Activated CD8-positive, alpha-beta T cell treated with anti-CD3 and anti-CD28 coated beads for 36 hours (primary cell): ENCODE measurements at regions not wholly inside any gene's neighbourhood (a gene's known extent, or its start where the extent isn't known, plus 50 kb on each side); places are given as distances from the start of the nearest gene placed in this dataset.
"Not testable (repeated sequence)": the region's sequence is repeated elsewhere in the genome, so short reads cannot be mapped to it uniquely, and the experiment has no call there.

Experiments used
- ATAC-seq: fragments of 200-7000 bp; cut with Tn5 transposase; one replicate; pipeline ENCODE4 v1.10.0; 2021; ENCODE audit warnings: mild to moderate bottlenecking, moderate library complexity
- CTCF ChIA-PET: fragments of 350-600 bp; sonication (Branson Sonifier 250); formaldehyde crosslinking; loops from one replicate; lab custom pipeline; 2021; ENCODE audit warnings: antibody characterized with exemption; lab: Charles Lee
- POLR2A ChIA-PET: fragments of 350-600 bp; sonication (Branson Sonifier 250); formaldehyde crosslinking; loops from one replicate; lab custom pipeline; 2021; ENCODE audit warnings: antibody characterized with exemption; lab: Charles Lee
- DNase-seq: peaks from one replicate; pipeline ENCODE4 v3.0.0-alpha.2; 2020
- H3K27ac Mint-ChIP-seq: one replicate; pipeline ENCODE4 v1.8.0; 2021; ENCODE audit warnings: mild to moderate bottlenecking, mixed read lengths
- H3K27me3 Mint-ChIP-seq: one replicate; pipeline ENCODE4 v1.8.0; 2021; ENCODE audit warnings: mixed read lengths
- H3K36me3 Mint-ChIP-seq: one replicate; pipeline ENCODE4 v1.8.0; 2021; ENCODE audit warnings: low read depth, mixed read lengths
- H3K4me1 Mint-ChIP-seq: one replicate; pipeline ENCODE4 v1.8.0; 2021; ENCODE audit warnings: low read depth, mixed read lengths
- H3K4me3 Mint-ChIP-seq: one replicate; pipeline ENCODE4 v1.8.0; 2021; ENCODE audit warnings: mild to moderate bottlenecking, moderate library complexity, mixed read lengths
- H3K9me3 Mint-ChIP-seq: one replicate; pipeline ENCODE4 v1.8.0; 2021; ENCODE audit warnings: mixed read lengths
- intact Hi-C: fragments of 100-400 bp; cut with micrococcal nuclease; formaldehyde crosslinking; loops from one replicate; pipeline ENCODE4 v1.10.0; 2022
- TF ChIP-seq, protein P1 (sequence below): fragments of 200-600 bp; IDR thresholded peaks from one replicate; pipeline ENCODE4 v1.8.0; 2022; ENCODE audit warnings: antibody characterized with exemption, mild to moderate bottlenecking

DNA sequence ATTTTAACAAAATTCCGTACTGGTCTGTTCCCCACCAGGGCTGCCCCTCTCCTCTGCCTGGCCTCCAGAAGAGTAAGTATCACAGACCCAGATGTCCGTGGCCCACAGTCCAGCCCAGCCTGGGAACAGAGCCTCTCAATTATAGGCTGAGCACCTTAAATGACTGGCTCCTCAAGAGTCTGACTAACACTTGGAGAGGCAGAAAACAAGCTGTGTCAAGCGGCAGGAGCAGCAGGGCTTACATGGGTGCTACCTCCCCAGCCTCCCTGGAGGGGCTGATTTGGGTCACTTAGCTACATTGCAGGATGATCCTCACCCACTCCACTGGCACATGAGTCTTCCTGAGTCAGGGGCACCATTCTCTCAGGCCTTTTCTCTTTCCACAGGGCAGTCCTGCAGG lies 209.7 kb downstream of the COPRS start:
- TF ChIP-seq, protein P1, sequence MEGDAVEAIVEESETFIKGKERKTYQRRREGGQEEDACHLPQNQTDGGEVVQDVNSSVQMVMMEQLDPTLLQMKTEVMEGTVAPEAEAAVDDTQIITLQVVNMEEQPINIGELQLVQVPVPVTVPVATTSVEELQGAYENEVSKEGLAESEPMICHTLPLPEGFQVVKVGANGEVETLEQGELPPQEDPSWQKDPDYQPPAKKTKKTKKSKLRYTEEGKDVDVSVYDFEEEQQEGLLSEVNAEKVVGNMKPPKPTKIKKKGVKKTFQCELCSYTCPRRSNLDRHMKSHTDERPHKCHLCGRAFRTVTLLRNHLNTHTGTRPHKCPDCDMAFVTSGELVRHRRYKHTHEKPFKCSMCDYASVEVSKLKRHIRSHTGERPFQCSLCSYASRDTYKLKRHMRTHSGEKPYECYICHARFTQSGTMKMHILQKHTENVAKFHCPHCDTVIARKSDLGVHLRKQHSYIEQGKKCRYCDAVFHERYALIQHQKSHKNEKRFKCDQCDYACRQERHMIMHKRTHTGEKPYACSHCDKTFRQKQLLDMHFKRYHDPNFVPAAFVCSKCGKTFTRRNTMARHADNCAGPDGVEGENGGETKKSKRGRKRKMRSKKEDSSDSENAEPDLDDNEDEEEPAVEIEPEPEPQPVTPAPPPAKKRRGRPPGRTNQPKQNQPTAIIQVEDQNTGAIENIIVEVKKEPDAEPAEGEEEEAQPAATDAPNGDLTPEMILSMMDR = no peak
- Mint-ChIP-seq H3K4me3 (no peak overlapping the region), H3K4me1 (no peaks in the 10 kb centered on the region), H3K27ac (no peak overlapping the region), H3K9me3 (peaks cover 6% of the 10 kb centered on the region), H3K27me3 (peaks cover 2% of the 10 kb centered on the region), H3K36me3 (no peaks in the 10 kb centered on the region)
- ChIA-PET POLR2A (no interaction called here), CTCF (no interaction called here)
- intact Hi-C loops = no loop called here
- DNase-seq (no peak), ATAC-seq (no peak)

DNA sequence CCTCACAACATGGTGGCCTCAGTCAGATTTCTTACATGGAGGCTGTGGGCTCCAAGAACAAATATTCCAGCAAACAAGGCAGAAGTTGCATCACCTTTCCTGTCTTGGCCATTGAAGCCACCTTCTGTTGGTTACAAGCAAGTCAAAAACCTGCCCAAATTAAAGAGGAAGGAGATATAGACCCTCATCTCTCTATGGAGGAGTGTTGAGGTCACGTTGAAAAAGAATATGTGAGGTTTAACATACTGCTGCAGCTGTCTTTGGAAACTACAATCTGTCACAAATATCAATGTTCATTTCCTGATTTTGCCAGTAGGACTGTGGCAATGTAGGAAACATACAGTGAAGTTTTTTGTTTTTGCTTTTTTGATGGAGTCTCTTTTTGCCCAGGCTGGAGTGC lies 211.4 kb downstream of the COPRS start:
- intact Hi-C loops = no loop called here
- DNase-seq = no peak
- H3K4me1 Mint-ChIP-seq = no peaks in the 10 kb centered on the region
- H3K36me3 Mint-ChIP-seq = no peaks in the 10 kb centered on the region
- H3K4me3 Mint-ChIP-seq = no peak overlapping the region
- TF ChIP-seq, protein P1 = no peak
- ChIA-PET CTCF (no interaction called here), POLR2A (no interaction called here)
- H3K27ac Mint-ChIP-seq = no peak overlapping the region
- H3K9me3 Mint-ChIP-seq = peaks cover 6% of the 10 kb centered on the region
- no peak for ATAC-seq
- peaks cover 4% of the 10 kb centered on the region for H3K27me3 Mint-ChIP-seq

- Mint-ChIP-seq H3K27ac (no peak overlapping the region), H3K36me3 (no peaks in the 10 kb centered on the region), H3K4me3 (no peak overlapping the region), H3K27me3 (peaks cover 5% of the 10 kb centered on the region), H3K9me3 (peaks cover 6% of the 10 kb centered on the region), H3K4me1 (no peaks in the 10 kb centered on the region)
- intact Hi-C loops = no loop called here
- ChIA-PET CTCF (no interaction called here), POLR2A (interaction anchor here (0.6 kb wide), 1 partner anchor 14 kb away, joined by 3 read pairs; no protein-coding TSS in a partner anchor)
- ATAC-seq (no peak), DNase-seq (no peak)
- TF ChIP-seq, protein P1 = no peak
Observed at GRCh38 chr17:31646642-31647041, 212.4 kb downstream of the COPRS start.

DNA sequence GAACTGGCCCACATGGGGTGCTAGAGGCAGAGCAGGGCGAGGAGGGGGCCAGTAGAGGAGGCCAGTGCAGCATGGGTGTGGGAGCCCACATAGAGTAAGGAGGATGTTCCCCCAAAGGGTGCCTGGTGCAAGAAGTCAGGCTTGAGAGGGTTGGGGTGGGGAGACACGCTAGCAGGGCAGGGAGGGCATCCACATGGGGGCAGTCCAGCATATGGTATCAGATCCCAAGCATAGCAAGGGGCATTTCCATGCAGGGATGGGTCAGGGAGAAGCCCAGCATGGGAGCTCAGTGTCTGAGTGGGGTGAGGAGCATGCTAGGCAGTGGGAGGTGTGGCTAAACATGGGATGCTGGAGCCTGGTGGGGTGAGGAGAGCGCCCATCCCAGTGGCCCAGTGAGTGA lies 213.7 kb downstream of the COPRS start:
- POLR2A ChIA-PET = no interaction called here
- H3K4me1 Mint-ChIP-seq = no peaks in the 10 kb centered on the region
- no peak for ATAC-seq
- H3K27ac Mint-ChIP-seq = no peak overlapping the region
- DNase-seq = peak; percentile 6
- TF ChIP-seq, protein P1 = no peak
- peaks cover 9% of the 10 kb centered on the region for H3K27me3 Mint-ChIP-seq
- H3K9me3 Mint-ChIP-seq = peaks cover 7% of the 10 kb centered on the region
- H3K36me3 Mint-ChIP-seq = no peaks in the 10 kb centered on the region
- intact Hi-C loops = no loop called here
- no peak overlapping the region for H3K4me3 Mint-ChIP-seq
- CTCF ChIA-PET = interaction anchor here (0.6 kb wide), 1 partner anchor 83 kb away, joined by 3 read pairs; no protein-coding TSS in a partner anchor

GRCh38 chr17:31631766-31632165 lies 227.3 kb downstream of the COPRS start:
- TF ChIP-seq, protein P1 = no peak
- ATAC-seq (no peak), DNase-seq (no peak)
- H3K27ac Mint-ChIP-seq = no peak overlapping the region
- peaks cover 12% of the 10 kb centered on the region for H3K27me3 Mint-ChIP-seq
- peaks cover 3% of the 10 kb centered on the region for H3K9me3 Mint-ChIP-seq
- no peaks in the 10 kb centered on the region for H3K36me3 Mint-ChIP-seq
- H3K4me3 Mint-ChIP-seq = no peak overlapping the region
- CTCF ChIA-PET = no interaction called here
- no peaks in the 10 kb centered on the region for H3K4me1 Mint-ChIP-seq
- POLR2A ChIA-PET = no interaction called here
- intact Hi-C loops = loop anchor here (10.0 kb wide), 1 partner anchor 63 kb away; no protein-coding TSS in a partner anchor

DNA sequence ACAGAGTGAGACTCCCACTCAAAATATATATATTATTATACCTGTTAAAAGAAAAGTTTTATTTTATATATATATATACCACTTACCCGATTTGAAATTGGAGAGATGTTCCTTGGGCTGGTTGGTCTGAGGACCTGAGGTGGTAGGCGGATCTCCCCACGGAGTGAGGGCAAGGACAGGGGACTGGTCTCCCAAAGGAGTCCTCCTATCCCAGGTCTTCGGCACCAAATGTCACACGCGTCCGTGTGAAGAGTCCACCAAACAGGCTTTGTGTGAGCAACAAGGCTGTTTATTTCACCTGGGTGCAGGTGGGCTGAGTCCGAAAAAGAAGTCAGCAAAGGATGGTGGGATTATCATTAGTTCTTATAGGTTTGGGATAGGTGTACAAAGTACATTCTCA lies 228.2 kb downstream of the COPRS start:
- H3K9me3 Mint-ChIP-seq, H3K4me3 Mint-ChIP-seq, POLR2A ChIA-PET, DNase-seq, ATAC-seq, H3K27ac Mint-ChIP-seq, CTCF ChIA-PET, H3K4me1 Mint-ChIP-seq, H3K36me3 Mint-ChIP-seq: not testable (repeated sequence)
- intact Hi-C loops = loop anchor here (10.0 kb wide), 1 partner anchor 64 kb away; no protein-coding TSS in a partner anchor
- H3K27me3 Mint-ChIP-seq = peaks cover 16% of the 10 kb centered on the region
